B cell (primary cell): ENCODE measurements at regions not wholly inside any gene's neighbourhood (a gene's known extent, or its start where the extent isn't known, plus 50 kb on each side); places are given as distances from the start of the nearest gene placed in this dataset.

Experiments
- ATAC-seq: fragments of 200-7000 bp; cut with Tn5 transposase; one replicate; pipeline ENCODE4 v1.10.0; 2021; ENCODE audit warnings: low read depth, mild to moderate bottlenecking, moderate number of reproducible peaks, moderate library complexity
- CTCF ChIA-PET: fragments of 350-600 bp; sonication (Branson Sonifier 250); formaldehyde crosslinking; loops from one replicate; lab custom pipeline; 2021; ENCODE audit warnings: antibody characterized with exemption, inconsistent platforms; lab: Charles Lee
- POLR2A ChIA-PET: fragments of 350-600 bp; sonication (Branson Sonifier 250); formaldehyde crosslinking; loops from one replicate; lab custom pipeline; 2021; ENCODE audit warnings: antibody characterized with exemption; lab: Charles Lee
- DNase-seq: peaks from one replicate; pipeline ENCODE4 v3.0.0; 2013
- H2AFZ ChIP-seq: 2 replicates; pipeline ENCODE4 v1.6.1; 2012; ENCODE audit warnings: mild to moderate bottlenecking, low read depth, low read length; ENCODE audit not compliant: insufficient read depth, poor library complexity, severe bottlenecking
- H3K27ac ChIP-seq, 2 donors: 1 replicate in 1 of 2; 2 replicates in 1 of 2; pipeline ENCODE4 v1.5.1; 2012 to 2013; ENCODE audit warnings: low read length in 2 of 2, mild to moderate bottlenecking in 2 of 2, moderate library complexity in 1 of 2
- H3K27me3 ChIP-seq, 4 experiments: fragments of 200-600 bp in 1 of 4; sonication (generic) in 1 of 4; replicated peaks in 1 of 4; 1 replicate in 2 of 4; 2 replicates in 2 of 4; pipeline versions ENCODE4 v1.6.1 to v1.7.0; 2013 to 2016; ENCODE audit warnings: low read length in 3 of 4, mild to moderate bottlenecking in 2 of 4, mixed read lengths in 1 of 4, moderate library complexity in 1 of 4; ENCODE audit not compliant: insufficient read depth in 4 of 4, control insufficient read depth in 3 of 4; ENCODE audit errors: control extremely low read depth in 1 of 4
- H3K36me3 ChIP-seq, 2 experiments: replicated peaks in 1 of 2; 1 replicate in 1 of 2; 2 replicates in 1 of 2; pipeline versions ENCODE4 v1.6.1 to v1.7.1; 2013; ENCODE audit warnings: low read length in 1 of 2; ENCODE audit not compliant: insufficient read depth in 2 of 2, control insufficient read depth in 1 of 2; ENCODE audit errors: control extremely low read depth in 1 of 2, extremely low read depth in 1 of 2
- H3K4me1 ChIP-seq, 2 donors: fragments of 200-600 bp in 1 of 2; sonication (generic) in 1 of 2; 1 replicate in 1 of 2; 2 replicates in 1 of 2; pipeline versions ENCODE4 v1.5.1 to v1.6.1; 2013 to 2017; ENCODE audit warnings: low read length in 2 of 2; ENCODE audit not compliant: control insufficient read depth in 2 of 2, insufficient read depth in 2 of 2
- H3K4me2 ChIP-seq: replicated peaks from 2 replicates; pipeline ENCODE3; 2012; ENCODE audit warnings: mild to moderate bottlenecking, low read depth, low read length; ENCODE audit not compliant: poor library complexity, severe bottlenecking
- H3K4me3 ChIP-seq, 5 experiments: fragments of 200-600 bp in 1 of 5; sonication (generic) in 1 of 5; 1 replicate in 3 of 5; 2 replicates in 2 of 5; pipeline versions ENCODE4 v1.5.1 to v1.7.0; 2011 to 2016; ENCODE audit warnings: low read length in 4 of 5, mild to moderate bottlenecking in 4 of 5, low read depth in 2 of 5, control low read depth in 1 of 5, moderate library complexity in 1 of 5; ENCODE audit not compliant: insufficient read depth in 1 of 5; ENCODE audit errors: control extremely low read depth in 1 of 5, extremely low read depth in 1 of 5
- H3K79me2 ChIP-seq: fragments of 200-600 bp; sonication (generic); one replicate; pipeline ENCODE4 v1.6.0; 2016; ENCODE audit warnings: low read length; ENCODE audit not compliant: control insufficient read depth, insufficient read depth
- H3K9ac ChIP-seq: fragments of 200-600 bp; sonication (generic); 2 replicates; pipeline ENCODE4 v1.6.1; 2017; ENCODE audit warnings: mild to moderate bottlenecking, low read length, moderate library complexity
- H3K9me3 ChIP-seq, 3 donors: one replicate each; pipeline versions ENCODE4 v1.6.1 to v1.7.1; 2013; ENCODE audit warnings: low read length in 2 of 3; ENCODE audit not compliant: control insufficient read depth in 2 of 3, insufficient read depth in 1 of 3; ENCODE audit errors: control extremely low read depth in 1 of 3
- H4K20me1 ChIP-seq: 2 replicates; pipeline ENCODE4 v1.6.0; 2012; ENCODE audit warnings: mild to moderate bottlenecking, low read length; ENCODE audit not compliant: insufficient read depth, control insufficient read depth, poor library complexity, severe bottlenecking
- H3K27ac Mint-ChIP-seq: one replicate; pipeline ENCODE4 v1.8.0; 2021; ENCODE audit warnings: mixed read lengths
- H3K27me3 Mint-ChIP-seq: one replicate; pipeline ENCODE4 v1.8.0; 2021; ENCODE audit warnings: mixed read lengths
- H3K4me1 Mint-ChIP-seq: one replicate; pipeline ENCODE4 v1.8.0; 2021; ENCODE audit warnings: mixed read lengths
- H3K4me3 Mint-ChIP-seq: one replicate; pipeline ENCODE4 v1.8.0; 2021; ENCODE audit warnings: mixed read lengths
- H3K9me3 Mint-ChIP-seq: one replicate; pipeline ENCODE4 v1.8.0; 2022; ENCODE audit warnings: mixed read lengths; ENCODE audit not compliant: insufficient read depth
- CTCF ChIP-seq: fragments of 200-600 bp; IDR thresholded peaks from one replicate; pipeline ENCODE4 v1.8.0; 2022; ENCODE audit warnings: antibody characterized with exemption, mild to moderate bottlenecking
- EZH2 ChIP-seq: IDR thresholded peaks from 2 replicates; pipeline ENCODE4 v1.6.1; 2012; ENCODE audit warnings: borderline replicate concordance, low read depth, mild to moderate bottlenecking, moderate library complexity, low read length; ENCODE audit not compliant: insufficient read depth, poor library complexity, severe bottlenecking
- WGBS: methylation state at CpG from one replicate; pipeline ENCODE4 v1.1.5; 2013; ENCODE audit warnings: missing lambda C conversion rate; ENCODE audit not compliant: insufficient coverage; 5-methylcytosine and 5-hydroxymethylcytosine counted together
- intact Hi-C: fragments of 100-400 bp; cut with micrococcal nuclease; formaldehyde crosslinking; loops from one replicate; pipeline ENCODE4 v1.10.0; 2022

GRCh38 chr11:122201106-122201505 is 85.1 kb upstream of the BLID start:
- no peak for DNase-seq

DNA sequence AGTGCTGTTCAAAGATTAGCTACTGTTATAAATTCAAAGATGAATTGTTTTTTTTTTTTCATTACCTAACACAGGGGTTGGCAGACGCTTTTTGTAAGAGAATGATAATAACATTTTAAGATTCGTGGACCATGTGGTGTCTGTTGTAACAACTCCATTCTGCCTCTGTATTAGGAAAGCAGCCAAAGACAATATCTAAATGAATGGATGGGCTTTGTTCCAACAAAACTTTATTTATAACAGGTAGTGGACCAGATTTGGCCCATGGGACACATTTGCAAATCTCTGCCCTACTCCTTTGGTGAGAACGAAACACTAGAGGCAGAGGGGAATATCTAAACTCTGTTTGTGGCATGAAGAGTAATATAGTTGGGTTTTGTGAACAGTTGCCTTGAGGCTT is 83.6 kb upstream of the BLID start:
- Mint-ChIP-seq H3K4me3 (no peak overlapping the region), H3K27ac (no peak overlapping the region), H3K4me1 (no peaks in the 10 kb centered on the region), H3K27me3 (peaks cover 28% of the 10 kb centered on the region), H3K9me3 (no peaks in the 10 kb centered on the region)
- Histone ChIP-seq H3K4me2 (no peak overlapping the region), H3K79me2 (no peaks in the 10 kb centered on the region), H4K20me1 (no peaks in the 10 kb centered on the region), H2AFZ (no peak overlapping the region), H3K27me3 (peaks cover 0 to 7% (median 2%) of the 10 kb centered on the region in 4 experiments), H3K36me3 (no peaks in the 10 kb centered on the region), H3K4me3 (no peak overlapping the region), H3K27ac (no peak overlapping the region), H3K9ac (no peak overlapping the region), H3K4me1 (no peaks in the 10 kb centered on the region), H3K9me3 (no peaks in the 10 kb centered on the region)
- DNase-seq (no peak), ATAC-seq (no peak)
- TF ChIP-seq CTCF (no peak), EZH2 (no peak)
- WGBS: no CpG with 5 or more reads among the region's 3 CpGs
- intact Hi-C loops: no loop called here
- ChIA-PET POLR2A (no interaction called here), CTCF (no interaction called here)

More at GRCh38 chr11:122201106-122201505, 85.1 kb upstream of the BLID start:
- no peak for TF ChIP-seq EZH2
- TF ChIP-seq CTCF: no peak
- Mint-ChIP-seq H3K27ac (no peak overlapping the region), H3K4me3 (no peak overlapping the region), H3K9me3 (no peaks in the 10 kb centered on the region), H3K4me1 (no peaks in the 10 kb centered on the region), H3K27me3 (peaks cover 34% of the 10 kb centered on the region)
- Histone ChIP-seq H4K20me1 (no peaks in the 10 kb centered on the region), H3K4me2 (no peak overlapping the region), H3K4me1 (no peaks in the 10 kb centered on the region), H3K9ac (no peak overlapping the region), H3K4me3 (no peak overlapping the region), H3K9me3 (no peaks in the 10 kb centered on the region), H3K27me3 (peaks cover 0 to 7% (median 2%) of the 10 kb centered on the region in 4 experiments), H3K27ac (no peak overlapping the region), H2AFZ (no peak overlapping the region), H3K79me2 (no peaks in the 10 kb centered on the region), H3K36me3 (no peaks in the 10 kb centered on the region)
- POLR2A ChIA-PET: no interaction called here
- WGBS: 70% methylated on average over 2 of the region's 4 CpGs
- ATAC-seq: no peak
- CTCF ChIA-PET: interaction anchor here (0.6 kb wide), 1 partner anchor 545 kb away, joined by 3 read pairs; no protein-coding TSS in a partner anchor
- intact Hi-C loops: no loop called here
